H1 (cell line): ENCODE measurements at regions not wholly inside any gene's neighbourhood (a gene's known extent, or its start where the extent isn't known, plus 50 kb on each side); places are given as distances from the start of the nearest gene placed in this dataset.
"Not testable (repeated sequence)": the region's sequence is repeated elsewhere in the genome, so short reads cannot be mapped to it uniquely, and the experiment has no call there.

Experiments used
- CTCF ChIA-PET: fragments of 300-600 bp; sonication (Branson Sonifier 250); formaldehyde crosslinking; loops from one replicate; lab custom pipeline; 2021; ENCODE audit not compliant: partially characterized antibody; lab: Charles Lee
- POLR2A ChIA-PET: fragments of 300-600 bp; sonication (Branson Sonifier 250); formaldehyde crosslinking; loops from one replicate; lab custom pipeline; 2021; ENCODE audit warnings: inconsistent platforms; ENCODE audit not compliant: partially characterized antibody; lab: Charles Lee
- DNase-seq, 2 experiments: peaks; one replicate each; pipeline versions ENCODE4 v3.0.0 to v3.0.0-alpha.2; 2010 to 2022; ENCODE audit warnings: low spot score in 2 of 2, low read depth in 1 of 2, mixed read lengths in 1 of 2
- FAIRE-seq: peaks from 2 replicates; lab custom pipeline; 2011; peaks lifted over from hg19 to GRCh38; lab: Jason Lieb, UNC
- H2AFZ ChIP-seq: 2 replicates; pipeline ENCODE4 v1.8.1; 2012; ENCODE audit warnings: low read length, inconsistent platforms
- H2AK5ac ChIP-seq: 2 replicates; pipeline ENCODE4 v1.6.1; 2013; ENCODE audit warnings: low read depth, low read length
- H2BK120ac ChIP-seq: replicated peaks from 2 replicates; pipeline ENCODE3; 2013; ENCODE audit warnings: low read depth, low read length, inconsistent platforms
- H2BK12ac ChIP-seq: 2 replicates; pipeline ENCODE4 v1.6.1; 2013; ENCODE audit warnings: low read depth, low read length
- H2BK15ac ChIP-seq: 2 replicates; pipeline ENCODE4 v1.6.1; 2013; ENCODE audit warnings: low read length
- H2BK20ac ChIP-seq: 2 replicates; pipeline ENCODE4 v1.6.1; 2013; ENCODE audit warnings: low read length
- H2BK5ac ChIP-seq: 2 replicates; pipeline ENCODE4 v1.6.1; 2013; ENCODE audit warnings: low read depth, low read length
- H3K14ac ChIP-seq: 2 replicates; pipeline ENCODE4 v1.6.1; 2013; ENCODE audit warnings: inconsistent platforms; ENCODE audit not compliant: insufficient read length
- H3K18ac ChIP-seq: 2 replicates; pipeline ENCODE4 v1.6.1; 2013; ENCODE audit warnings: low read length; ENCODE audit errors: extremely low read depth
- H3K23ac ChIP-seq: 2 replicates; pipeline ENCODE4 v1.6.1; 2013; ENCODE audit warnings: inconsistent platforms; ENCODE audit not compliant: insufficient read length
- H3K23me2 ChIP-seq: 2 replicates; pipeline ENCODE4 v1.6.1; 2013; ENCODE audit warnings: low read depth, low read length
- H3K27ac ChIP-seq: 2 replicates; pipeline ENCODE4 v1.6.1; 2011; ENCODE audit warnings: low read depth, low read length, inconsistent platforms
- H3K27me3 ChIP-seq, 4 experiments: replicated peaks in 1 of 4; 1 replicate in 1 of 4; 2 replicates in 3 of 4; pipeline versions ENCODE4 v1.6.1 to v1.8.1; 2011 to 2013; ENCODE audit warnings: low read length in 3 of 4, mild to moderate bottlenecking in 3 of 4, inconsistent platforms in 2 of 4, mixed read lengths in 2 of 4, moderate library complexity in 1 of 4; ENCODE audit not compliant: control insufficient read depth in 3 of 4, insufficient read depth in 3 of 4; ENCODE audit errors: extremely low read depth in 1 of 4
- H3K36me3 ChIP-seq, 4 experiments: 2 replicates each; pipeline versions ENCODE4 v1.6.1 to v1.8.1; 2011 to 2013; ENCODE audit warnings: mild to moderate bottlenecking in 4 of 4, low read length in 3 of 4, moderate library complexity in 2 of 4, control low read depth in 1 of 4, inconsistent platforms in 1 of 4; ENCODE audit not compliant: insufficient read depth in 4 of 4, control insufficient read depth in 2 of 4
- H3K4ac ChIP-seq: replicated peaks from 2 replicates; pipeline ENCODE3; 2013; ENCODE audit warnings: low read length, low read depth, mixed read lengths, inconsistent platforms; ENCODE audit not compliant: insufficient read length
- H3K4me1 ChIP-seq, 4 experiments: replicated peaks in 1 of 4; 1 replicate in 1 of 4; 2 replicates in 3 of 4; pipeline versions ENCODE4 v1.6.1 to v1.8.1; 2011 to 2013; ENCODE audit warnings: low read length in 3 of 4, inconsistent platforms in 2 of 4, mixed read lengths in 1 of 4; ENCODE audit not compliant: insufficient read depth in 4 of 4, control insufficient read depth in 3 of 4
- H3K4me2 ChIP-seq, 2 experiments: 2 replicates each; pipeline versions ENCODE4 v1.6.1 to v1.8.1; 2011 to 2013; ENCODE audit warnings: low read depth in 2 of 2, low read length in 2 of 2, control low read depth in 1 of 2, inconsistent platforms in 1 of 2, mild to moderate bottlenecking in 1 of 2; ENCODE audit not compliant: insufficient read depth in 1 of 2
- H3K4me3 ChIP-seq, 4 experiments: fragments of 200-600, 300-600 bp in 1 of 4; sonication (generic), shearing (Covaris generic), sonication (Bioruptor Twin) in 1 of 4; 2 replicates each; pipeline versions ENCODE4 v1.5.1 to v1.8.1; 2011 to 2016; ENCODE audit warnings: low read length in 4 of 4, low read depth in 3 of 4, control low read depth in 2 of 4, inconsistent platforms in 2 of 4, mild to moderate bottlenecking in 2 of 4, mixed read lengths in 1 of 4, moderate library complexity in 1 of 4; ENCODE audit not compliant: insufficient read depth in 2 of 4; ENCODE audit errors: extremely low read depth in 1 of 4
- H3K56ac ChIP-seq: replicated peaks from 2 replicates; pipeline ENCODE3; 2013; ENCODE audit warnings: low read depth, mild to moderate bottlenecking, mixed read lengths, low read length, inconsistent platforms; ENCODE audit not compliant: insufficient read length
- H3K79me1 ChIP-seq: 2 replicates; pipeline ENCODE4 v1.6.1; 2013; ENCODE audit warnings: low read depth, low read length, control low read depth
- H3K79me2 ChIP-seq, 2 experiments: 2 replicates each; pipeline versions ENCODE4 v1.6.1 to v1.8.1; 2012 to 2013; ENCODE audit warnings: low read length in 2 of 2, mild to moderate bottlenecking in 2 of 2, inconsistent platforms in 1 of 2; ENCODE audit not compliant: insufficient read depth in 2 of 2, control insufficient read depth in 1 of 2
- H3K9ac ChIP-seq, 4 experiments: replicated peaks in 1 of 4; 1 replicate in 1 of 4; 2 replicates in 3 of 4; pipeline versions ENCODE4 v1.6.1 to v1.8.1; 2011 to 2013; ENCODE audit warnings: low read depth in 3 of 4, low read length in 3 of 4, control low read depth in 2 of 4, mild to moderate bottlenecking in 2 of 4, moderate library complexity in 2 of 4, inconsistent platforms in 1 of 4; ENCODE audit errors: extremely low read depth in 1 of 4
- H3K9me3 ChIP-seq, 2 experiments: 2 replicates each; pipeline versions ENCODE4 v1.6.1 to v1.8.1; 2012 to 2013; ENCODE audit warnings: mild to moderate bottlenecking in 2 of 2, moderate library complexity in 2 of 2, control low read depth in 1 of 2, inconsistent platforms in 1 of 2, low read depth in 1 of 2, low read length in 1 of 2, mixed read lengths in 1 of 2; ENCODE audit not compliant: insufficient read depth in 2 of 2
- H4K20me1 ChIP-seq, 2 experiments: replicated peaks in 1 of 2; 2 replicates each; pipeline versions ENCODE3 to v1.8.1; 2011 to 2013; ENCODE audit warnings: inconsistent platforms in 2 of 2, low read length in 2 of 2, mild to moderate bottlenecking in 1 of 2; ENCODE audit not compliant: insufficient read depth in 2 of 2, control insufficient read depth in 1 of 2
- H4K5ac ChIP-seq: 2 replicates; pipeline ENCODE4 v1.6.1; 2013; ENCODE audit warnings: low read length, low read depth, mixed read lengths, inconsistent platforms; ENCODE audit not compliant: insufficient read length
- H4K8ac ChIP-seq: 2 replicates; pipeline ENCODE4 v1.8.0; 2013; ENCODE audit warnings: mild to moderate bottlenecking, moderate library complexity, low read length, inconsistent platforms; ENCODE audit not compliant: insufficient read depth; ENCODE audit errors: extremely low read depth
- H4K91ac ChIP-seq: replicated peaks from 2 replicates; pipeline ENCODE3; 2013; ENCODE audit warnings: low read length, mixed read lengths, inconsistent platforms; ENCODE audit not compliant: insufficient read length
- WGBS, 2 experiments: shearing (Covaris generic) in 1 of 2; methylation state at CpG; one replicate each; pipeline versions ENCODE4 v1.1.6 to v1.1.7; 2013 to 2015; ENCODE audit warnings: low lambda C conversion rate in 2 of 2, mixed read lengths in 2 of 2, inconsistent platforms in 1 of 2, low coverage in 1 of 2, missing lambda C conversion rate in 1 of 2; ENCODE audit not compliant: insufficient replicate concordance in 2 of 2, insufficient coverage in 1 of 2, insufficient read length in 1 of 2; ENCODE audit errors: extremely low coverage in 1 of 2, missing lambda C conversion rate in 1 of 2; 5-methylcytosine and 5-hydroxymethylcytosine counted together

- H3K79me1 ChIP-seq, POLR2A ChIA-PET, H4K5ac ChIP-seq, H2AK5ac ChIP-seq, H4K8ac ChIP-seq, H3K23ac ChIP-seq, H4K91ac ChIP-seq, H2BK12ac ChIP-seq, H3K27ac ChIP-seq, H3K4me3 ChIP-seq, H2BK20ac ChIP-seq, H3K14ac ChIP-seq, H2AFZ ChIP-seq, H3K9me3 ChIP-seq, H3K4me1 ChIP-seq, H3K23me2 ChIP-seq, H3K4me2 ChIP-seq, H3K9ac ChIP-seq, H3K36me3 ChIP-seq, CTCF ChIA-PET, H2BK5ac ChIP-seq, H3K79me2 ChIP-seq, H3K27me3 ChIP-seq, H3K4ac ChIP-seq, H2BK120ac ChIP-seq, H4K20me1 ChIP-seq, H2BK15ac ChIP-seq, H3K56ac ChIP-seq, H3K18ac ChIP-seq, DNase-seq: not testable (repeated sequence)
- FAIRE-seq = peak; percentile 24
- WGBS, 2 experiments = 100% methylated on average over 2 of the region's 4 CpGs; no CpG with 5 or more reads in 1 of the 2 experiments
Measured at GRCh38 chrX:90575155-90575554, 653.4 kb downstream of the TGIF2LX start.

- DNase-seq, H3K27me3 ChIP-seq, H2BK20ac ChIP-seq, H3K4me3 ChIP-seq, H4K91ac ChIP-seq, POLR2A ChIA-PET, H3K4me2 ChIP-seq, H2AK5ac ChIP-seq, H3K36me3 ChIP-seq, H3K4ac ChIP-seq, H3K56ac ChIP-seq, H3K23me2 ChIP-seq, H2BK5ac ChIP-seq, H2BK15ac ChIP-seq, H4K8ac ChIP-seq, H2AFZ ChIP-seq, H3K9ac ChIP-seq, H3K79me1 ChIP-seq, H2BK12ac ChIP-seq, H4K5ac ChIP-seq, H3K4me1 ChIP-seq, H3K9me3 ChIP-seq, H3K79me2 ChIP-seq, H3K27ac ChIP-seq, H2BK120ac ChIP-seq, CTCF ChIA-PET, H3K23ac ChIP-seq, FAIRE-seq, H3K14ac ChIP-seq, H3K18ac ChIP-seq, H4K20me1 ChIP-seq: not testable (repeated sequence)
- 100% methylated on average over 1 of the region's 1 CpG; no CpG with 5 or more reads in 1 of the 2 experiments for WGBS, 2 experiments
Measured at GRCh38 chrX:90601921-90602320, 680.2 kb downstream of the TGIF2LX start.
